Transverse colon (tissue), 4 donors: ENCODE measurements at regions not wholly inside any gene's neighbourhood (a gene's known extent, or its start where the extent isn't known, plus 50 kb on each side); places are given as distances from the start of the nearest gene placed in this dataset.
"Not testable (repeated sequence)": the region's sequence is repeated elsewhere in the genome, so short reads cannot be mapped to it uniquely, and the experiment has no call there.

ENCODE experiments used
- DNase-seq: peaks from one replicate; pipeline ENCODE4 v3.0.0-alpha.2; 2019
- H3K27ac ChIP-seq, 4 donors: fragments of 200-600 bp; sonication (generic); 2 replicates each; pipeline ENCODE4 v1.5.1; 2016 to 2018; ENCODE audit warnings: inconsistent platforms in 4 of 4
- H3K27me3 ChIP-seq: fragments of 200-600 bp; sonication (generic); 2 replicates; pipeline ENCODE4 v1.5.1; 2017; ENCODE audit warnings: inconsistent platforms
- H3K36me3 ChIP-seq, 4 donors: fragments of 200-600 bp; sonication (generic); 2 replicates each; pipeline ENCODE4 v1.5.1; 2017 to 2019; ENCODE audit warnings: inconsistent platforms in 4 of 4
- H3K4me1 ChIP-seq, 4 donors: fragments of 200-600 bp; sonication (generic); 2 replicates each; pipeline ENCODE4 v1.5.1; 2017 to 2020; ENCODE audit warnings: inconsistent platforms in 4 of 4
- H3K4me3 ChIP-seq, 4 donors: fragments of 200-600 bp; sonication (generic); 1 replicate in 1 of 4; 2 replicates in 3 of 4; pipeline versions ENCODE4 v1.5.1 to v1.6.1; 2017 to 2019; ENCODE audit warnings: inconsistent platforms in 4 of 4
- H3K9me3 ChIP-seq, 2 donors: fragments of 200-600 bp; sonication (generic); 2 replicates each; pipeline ENCODE4 v1.5.1; 2017 to 2019; ENCODE audit warnings: inconsistent platforms in 2 of 2
- CTCF ChIP-seq, 5 experiments: fragments of 200-600 bp in 3 of 5; fragments of 450-650 bp in 2 of 5; sonication (generic) in 3 of 5; IDR thresholded peaks; 1 replicate in 2 of 5; 2 replicates in 3 of 5; pipeline ENCODE4 v1.5.1; 2016 to 2017; ENCODE audit warnings: antibody characterized with exemption in 5 of 5, inconsistent platforms in 3 of 5, mild to moderate bottlenecking in 2 of 5, moderate library complexity in 1 of 5
- EP300 ChIP-seq: sonication (generic); formaldehyde crosslinking; IDR thresholded peaks from one replicate; pipeline ENCODE4 v1.6.1; 2017; ENCODE audit warnings: antibody characterized with exemption, low read depth
- POLR2A ChIP-seq: fragments of 450-650 bp; IDR thresholded peaks from one replicate; pipeline ENCODE4 v1.6.1; 2016; ENCODE audit warnings: antibody characterized with exemption, mild to moderate bottlenecking, moderate library complexity
- POLR2AphosphoS5 ChIP-seq, 3 donors: sonication (generic); formaldehyde crosslinking; IDR thresholded peaks; one replicate each; pipeline ENCODE4 v1.6.1; 2016; ENCODE audit warnings: antibody characterized with exemption in 3 of 3
- WGBS, 2 donors: methylation state at CpG; one replicate each; pipeline ENCODE4 v1.1.5; 2018; ENCODE audit warnings: low coverage in 1 of 2; 5-methylcytosine and 5-hydroxymethylcytosine counted together
- in situ Hi-C, 4 donors: fragments of 200-750 bp; cut with MboI; loops; one replicate each; pipeline versions ENCODE4 v1.15.0 to v1.15.1; 2017; ENCODE audit warnings: low sequenced_read_pairs in 3 of 4, low pct_ligation_motif_present in 1 of 4, low pct_unique_long_range_greater_than_20kb in 1 of 4
- intact Hi-C: fragments of 100-400 bp; cut with DNase I; formaldehyde crosslinking; loops from one replicate; pipeline ENCODE4 v1.15.1; 2023; ENCODE audit warnings: low total_unique reads

DNA sequence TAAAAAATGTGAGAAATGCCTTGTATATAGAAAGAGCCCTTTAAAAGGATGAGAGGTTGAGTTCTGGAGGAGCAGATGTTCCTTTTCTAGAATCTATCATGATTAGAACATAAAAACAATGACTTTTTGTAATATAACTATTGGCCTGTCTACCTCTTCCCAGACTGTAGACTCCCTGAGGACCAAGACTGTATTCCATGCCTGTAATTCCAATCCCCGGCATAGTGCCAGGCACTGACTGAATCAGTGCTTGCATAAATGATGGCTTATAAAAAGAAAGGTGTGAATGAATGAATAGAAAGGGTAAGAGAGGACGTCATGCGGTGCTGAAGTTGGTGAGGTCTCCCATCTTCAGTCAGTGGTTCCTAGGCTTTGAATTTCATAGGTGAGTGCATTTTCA lies 92.6 kb upstream of the GDNF start:
- TF ChIP-seq EP300 (no peak), POLR2A (no peak), POLR2AphosphoS5 (IDR thresholded peaks at IDR 0.05) (no peak), CTCF (IDR thresholded peaks at IDR 0.05) (no peak)
- no peak for DNase-seq
- H3K36me3 ChIP-seq: no peaks in the 10 kb centered on the region

DNA sequence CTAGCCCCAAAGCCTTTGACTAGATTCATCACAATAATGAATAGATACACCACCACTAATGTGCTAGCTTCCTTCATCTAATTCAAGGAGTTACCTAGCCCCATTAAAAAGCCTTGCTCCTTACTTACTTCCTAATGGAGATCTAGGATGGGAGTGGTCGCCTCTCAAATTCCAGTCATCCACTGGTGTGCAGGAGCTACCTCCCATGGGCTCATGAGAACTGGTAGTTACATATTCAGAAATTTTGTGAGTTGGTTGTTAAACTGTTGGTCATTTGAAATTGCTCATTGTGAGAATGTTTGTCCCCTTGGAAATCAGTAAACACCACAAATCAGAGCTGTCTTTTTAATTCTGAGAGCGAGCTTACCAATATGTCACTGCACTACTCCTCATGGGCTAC lies 91.7 kb upstream of the GDNF start:
- H3K27ac ChIP-seq: no peak overlapping the region
- no peak for DNase-seq
- H3K36me3 ChIP-seq: no peaks in the 10 kb centered on the region
- no peak overlapping the region for H3K4me3 ChIP-seq
- TF ChIP-seq CTCF (IDR thresholded peaks at IDR 0.05) (no peak), EP300 (no peak), POLR2AphosphoS5 (IDR thresholded peaks at IDR 0.05) (no peak), POLR2A (no peak)
- H3K27me3 ChIP-seq: no peaks in the 10 kb centered on the region
- intact Hi-C loops (no loop called here), in situ Hi-C loops (no loop called here)
- 73 to 90% methylated on average over 1 to 2 of the region's 2 CpGs for WGBS, 2 donors
- H3K9me3 ChIP-seq: no peaks in the 10 kb centered on the region
- peaks cover 0 to 4% (median 0%) of the 10 kb centered on the region in 4 donors for H3K4me1 ChIP-seq

More for the DNA sequence above, 92.6 kb upstream of the GDNF start:
- H3K9me3 ChIP-seq: no peaks in the 10 kb centered on the region
- in situ Hi-C loops: no loop called here
- intact Hi-C loops: no loop called here
- no peak overlapping the region for H3K27ac ChIP-seq
- H3K4me3 ChIP-seq: no peak overlapping the region
- H3K4me1 ChIP-seq: peaks cover 0 to 4% (median 0%) of the 10 kb centered on the region in 4 donors
- no peaks in the 10 kb centered on the region for H3K27me3 ChIP-seq
- WGBS, 2 donors: 71 to 89% methylated on average over 3 of the region's 3 CpGs

- no peak overlapping the region for H3K27ac ChIP-seq
- TF ChIP-seq POLR2A (no peak), POLR2AphosphoS5 (IDR thresholded peaks at IDR 0.05) (no peak)
- H3K4me3 ChIP-seq: no peak overlapping the region
- intact Hi-C loops (no loop called here), in situ Hi-C loops (no loop called here)
- no peaks in the 10 kb centered on the region for H3K36me3 ChIP-seq
- DNase-seq: no peak
- peaks cover 0 to 4% (median 0%) of the 10 kb centered on the region in 4 donors for H3K4me1 ChIP-seq
- H3K9me3 ChIP-seq: no peaks in the 10 kb centered on the region
- WGBS, 2 donors: 95 to 100% methylated on average over 1 to 2 of the region's 2 CpGs
- no peaks in the 10 kb centered on the region for H3K27me3 ChIP-seq
Observed at GRCh38 chr5:37930350-37930749, 90.5 kb upstream of the GDNF start.

- Histone ChIP-seq H3K27me3 (no peaks in the 10 kb centered on the region), H3K9me3 (no peaks in the 10 kb centered on the region), H3K27ac (no peak overlapping the region), H3K36me3 (no peaks in the 10 kb centered on the region), H3K4me1 (peaks cover 0 to 4% (median 0%) of the 10 kb centered on the region in 4 donors), H3K4me3 (no peak overlapping the region)
- WGBS, 2 donors: 78% methylated on average over 6 of the region's 6 CpGs; no CpG with 5 or more reads in 1 of the 2 donors
- DNase-seq: no peak
- TF ChIP-seq EP300 (no peak), CTCF (IDR thresholded peaks at IDR 0.05) (no peak), POLR2A (no peak), POLR2AphosphoS5 (IDR thresholded peaks at IDR 0.05) (no peak)
- in situ Hi-C loops: no loop called here
- intact Hi-C loops: no loop called here
Observed at GRCh38 chr5:37929791-37930190, 90.0 kb upstream of the GDNF start.

GRCh38 chr5:37927753-37928152 lies 87.9 kb upstream of the GDNF start:
- intact Hi-C loops, H3K27ac ChIP-seq: not testable (repeated sequence)

More at GRCh38 chr5:37927753-37928152, 87.9 kb upstream of the GDNF start:
- H3K27me3 ChIP-seq, H3K4me3 ChIP-seq, in situ Hi-C loops, DNase-seq, H3K9me3 ChIP-seq, H3K36me3 ChIP-seq, H3K4me1 ChIP-seq: not testable (repeated sequence)
- 66 to 80% methylated on average over 2 to 4 of the region's 4 CpGs for WGBS, 2 donors
